Head of caudate nucleus (tissue), 42 donors: ENCODE measurements at regions not wholly inside any gene's neighbourhood (a gene's known extent, or its start where the extent isn't known, plus 50 kb on each side); places are given as distances from the start of the nearest gene placed in this dataset.
"Not testable (repeated sequence)": the region's sequence is repeated elsewhere in the genome, so short reads cannot be mapped to it uniquely, and the experiment has no call there.

Experiments
- DNase-seq, 42 donors: peaks; one replicate each; pipeline versions ENCODE4 v3.0.0 to v3.0.0-alpha.2; 2020 to 2021; ENCODE audit warnings: mixed read lengths in 7 of 42
- intact Hi-C: fragments of 100-400 bp; cut with DNase I; formaldehyde crosslinking; loops from one replicate; pipeline ENCODE4 v1.15.0; 2022

- DNase-seq, intact Hi-C loops: not testable (repeated sequence)
Measured at GRCh38 chr4:4959344-4960074, 59.7 kb downstream of the CYTL1 start.

- DNase-seq = no peak
- intact Hi-C loops = no loop called here
Measured at GRCh38 chr4:4960574-4960973, 58.7 kb downstream of the CYTL1 start.

- intact Hi-C loops = no loop called here
- DNase-seq = no peak
Measured at GRCh38 chr4:4961936-4962335, 57.3 kb downstream of the CYTL1 start.

- intact Hi-C loops = no loop called here
- DNase-seq = no peak
Measured at GRCh38 chr4:4962928-4963327, 56.3 kb downstream of the CYTL1 start.
